IPS-18a (cell line): ENCODE measurements at regions not wholly inside any gene's neighbourhood (a gene's known extent, or its start where the extent isn't known, plus 50 kb on each side); places are given as distances from the start of the nearest gene placed in this dataset.
"Not testable (repeated sequence)": the region's sequence is repeated elsewhere in the genome, so short reads cannot be mapped to it uniquely, and the experiment has no call there.

Source experiments
- H3K27ac ChIP-seq: one replicate; pipeline ENCODE4 v1.5.1; 2013; ENCODE audit warnings: low read length
- H3K27me3 ChIP-seq: one replicate; pipeline ENCODE4 v1.6.1; 2013; ENCODE audit warnings: mild to moderate bottlenecking, low read length; ENCODE audit not compliant: control insufficient read depth, insufficient read depth
- H3K36me3 ChIP-seq: one replicate; pipeline ENCODE4 v1.6.1; 2013; ENCODE audit warnings: low read depth, low read length; ENCODE audit not compliant: control insufficient read depth
- H3K4me1 ChIP-seq: one replicate; pipeline ENCODE4 v1.6.1; 2013; ENCODE audit warnings: low read depth, low read length; ENCODE audit not compliant: control insufficient read depth
- H3K4me3 ChIP-seq: one replicate; pipeline ENCODE4 v1.5.1; 2013; ENCODE audit warnings: low read length
- H3K9ac ChIP-seq: one replicate; pipeline ENCODE4 v1.6.1; 2013; ENCODE audit warnings: mild to moderate bottlenecking, low read length, moderate library complexity
- H3K9me3 ChIP-seq: one replicate; pipeline ENCODE4 v1.6.1; 2013; ENCODE audit warnings: low read depth, low read length; ENCODE audit not compliant: control insufficient read depth

DNA sequence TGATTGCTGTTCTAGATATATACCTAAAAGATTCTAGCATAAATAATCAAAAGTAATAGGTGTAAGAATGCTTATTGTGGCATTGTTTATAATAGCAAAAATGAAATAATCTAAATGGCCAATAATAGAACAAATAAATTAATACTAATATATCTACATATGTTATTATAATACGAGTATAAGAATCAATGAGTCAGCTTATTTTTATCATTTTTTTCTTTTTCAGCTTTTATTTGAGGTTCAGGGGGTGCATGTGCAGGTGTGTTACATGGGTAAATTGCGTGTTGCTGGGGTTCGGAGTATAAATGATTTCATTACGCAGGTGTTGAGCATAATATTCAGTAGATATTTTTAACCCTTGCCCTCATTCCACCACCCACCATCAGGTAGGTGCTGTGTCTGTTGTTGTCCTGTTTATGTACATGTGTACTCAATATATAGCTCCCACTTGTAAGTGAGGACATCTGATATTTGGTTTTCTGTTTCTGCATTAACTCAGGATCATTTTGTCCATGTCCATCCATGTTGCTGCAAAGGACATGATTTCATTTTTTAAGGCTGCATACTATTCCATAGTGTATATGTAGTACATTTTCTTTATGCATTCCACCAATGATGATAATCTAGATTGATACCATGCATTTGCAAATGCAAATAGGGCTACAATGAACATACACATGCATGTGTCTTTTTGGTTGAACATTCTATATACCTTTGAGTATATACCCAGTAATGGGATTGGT, 122.2 kb upstream of the GMNC start:
- H3K4me1 ChIP-seq = no peaks in the 10 kb centered on the region
- no peaks in the 10 kb centered on the region for H3K36me3 ChIP-seq
- no peak overlapping the region for H3K4me3 ChIP-seq
- no peaks in the 10 kb centered on the region for H3K27me3 ChIP-seq
- peaks cover 23% of the 10 kb centered on the region for H3K9me3 ChIP-seq
- no peak overlapping the region for H3K9ac ChIP-seq
- H3K27ac ChIP-seq = no peak overlapping the region

DNA sequence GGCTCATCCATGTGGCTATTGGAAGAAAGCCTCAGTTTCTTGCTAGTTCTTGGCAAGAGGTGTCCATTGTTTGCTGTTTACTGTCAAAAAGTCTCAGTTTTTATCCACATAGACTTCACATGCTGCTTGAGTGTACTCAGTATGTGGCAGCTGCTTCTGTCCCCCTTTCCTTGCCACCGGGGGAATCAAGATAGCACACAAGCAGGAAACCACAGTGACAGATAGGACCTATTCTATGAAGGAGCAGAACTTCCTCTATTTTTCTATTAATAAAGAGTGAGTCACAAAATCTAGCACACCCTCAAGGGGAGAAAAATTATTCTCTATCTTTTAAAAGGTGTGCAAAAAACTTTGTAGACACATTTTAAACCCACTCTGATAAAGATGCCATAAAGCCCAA, 121.4 kb upstream of the GMNC start:
- Histone ChIP-seq H3K9ac (no peak overlapping the region), H3K9me3 (peaks cover 16% of the 10 kb centered on the region), H3K36me3 (no peaks in the 10 kb centered on the region), H3K27ac (no peak overlapping the region), H3K27me3 (no peaks in the 10 kb centered on the region), H3K4me3 (no peak overlapping the region), H3K4me1 (no peaks in the 10 kb centered on the region)

DNA sequence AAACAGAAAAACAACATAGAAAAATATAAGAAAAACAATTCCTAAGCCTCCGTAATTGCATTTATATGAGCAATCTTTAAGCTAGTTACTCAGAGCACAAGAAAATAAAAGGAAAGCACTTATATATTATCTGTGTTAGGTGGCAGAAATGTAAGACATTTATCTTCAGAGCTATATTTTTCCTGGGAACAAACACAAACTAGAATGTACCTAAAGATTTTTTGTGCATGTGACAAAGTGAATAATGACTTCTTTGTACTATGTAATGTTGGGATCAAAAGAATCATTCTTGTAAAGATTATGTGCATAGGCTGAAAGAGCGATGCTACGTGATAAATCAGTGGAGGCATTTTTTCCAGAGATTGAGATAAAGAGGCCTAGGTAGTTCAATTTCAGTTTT, 111.3 kb upstream of the GMNC start:
- H3K4me1 ChIP-seq = peaks cover 4% of the 10 kb centered on the region
- no peaks in the 10 kb centered on the region for H3K36me3 ChIP-seq
- H3K27ac ChIP-seq = no peak overlapping the region
- H3K27me3 ChIP-seq = no peaks in the 10 kb centered on the region
- H3K9me3 ChIP-seq = no peaks in the 10 kb centered on the region
- no peak overlapping the region for H3K9ac ChIP-seq
- no peak overlapping the region for H3K4me3 ChIP-seq

GRCh38 chr3:190972840-190973270, 110.4 kb upstream of the GMNC start:
- H3K27me3 ChIP-seq = no peaks in the 10 kb centered on the region
- no peak overlapping the region for H3K9ac ChIP-seq
- no peaks in the 10 kb centered on the region for H3K9me3 ChIP-seq
- no peak overlapping the region for H3K4me3 ChIP-seq
- no peak overlapping the region for H3K27ac ChIP-seq
- peaks cover 13% of the 10 kb centered on the region for H3K4me1 ChIP-seq
- H3K36me3 ChIP-seq = no peaks in the 10 kb centered on the region

- no peak overlapping the region for H3K4me3 ChIP-seq
- peaks cover 13% of the 10 kb centered on the region for H3K4me1 ChIP-seq
- H3K9me3 ChIP-seq = no peaks in the 10 kb centered on the region
- no peaks in the 10 kb centered on the region for H3K27me3 ChIP-seq
- H3K27ac ChIP-seq = no peak overlapping the region
- H3K36me3 ChIP-seq = no peaks in the 10 kb centered on the region
- H3K9ac ChIP-seq = no peak overlapping the region
Measured at GRCh38 chr3:190972196-190972595, 109.7 kb upstream of the GMNC start.

GRCh38 chr3:190970560-190970959, 108.1 kb upstream of the GMNC start:
- Histone ChIP-seq H3K9ac (no peak overlapping the region), H3K27ac (no peak overlapping the region), H3K4me1 (peaks cover 13% of the 10 kb centered on the region), H3K4me3 (no peak overlapping the region), H3K9me3 (no peaks in the 10 kb centered on the region), H3K27me3 (no peaks in the 10 kb centered on the region), H3K36me3 (no peaks in the 10 kb centered on the region)

DNA sequence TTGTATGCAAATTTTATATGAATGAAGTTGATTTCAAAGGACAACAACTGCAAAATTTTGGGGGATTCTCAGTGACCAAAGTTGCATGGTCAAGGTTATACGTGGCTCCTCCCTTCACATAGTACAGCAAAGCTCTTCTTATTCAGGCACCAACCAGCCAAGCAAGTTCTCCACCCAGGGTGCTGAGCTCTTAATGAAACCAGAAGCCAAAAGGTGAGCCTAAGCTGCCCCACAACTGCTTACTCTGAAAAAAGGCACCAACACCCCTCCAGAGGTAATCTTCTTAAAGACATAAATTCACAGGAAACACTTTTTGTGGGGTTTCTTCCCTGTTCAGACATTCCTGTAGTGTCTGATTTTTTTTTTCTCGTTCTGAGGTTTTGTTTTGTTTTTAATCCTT, 106.1 kb upstream of the GMNC start:
- Histone ChIP-seq H3K4me3 (no peak overlapping the region), H3K4me1 (peaks cover 13% of the 10 kb centered on the region), H3K36me3 (no peaks in the 10 kb centered on the region), H3K27me3 (no peaks in the 10 kb centered on the region), H3K9me3 (no peaks in the 10 kb centered on the region), H3K27ac (no peak overlapping the region), H3K9ac (no peak overlapping the region)

GRCh38 chr3:190964931-190965330, 102.4 kb upstream of the GMNC start:
- not testable (repeated sequence) for H3K27me3 ChIP-seq, H3K36me3 ChIP-seq, H3K9me3 ChIP-seq, H3K27ac ChIP-seq
- H3K4me1 ChIP-seq = peaks cover 13% of the 10 kb centered on the region
- peak overlapping the region; percentile 54 for H3K9ac ChIP-seq
- H3K4me3 ChIP-seq = peak overlapping the region; percentile 58

- Histone ChIP-seq H3K9me3 (no peaks in the 10 kb centered on the region), H3K36me3 (no peaks in the 10 kb centered on the region), H3K4me1 (no peaks in the 10 kb centered on the region), H3K27ac (no peak overlapping the region), H3K4me3 (no peak overlapping the region), H3K27me3 (no peaks in the 10 kb centered on the region), H3K9ac (no peak overlapping the region)
Measured at GRCh38 chr3:190959077-190959476, 96.6 kb upstream of the GMNC start.

- Histone ChIP-seq H3K9ac (no peak overlapping the region), H3K36me3 (no peaks in the 10 kb centered on the region), H3K4me3 (no peak overlapping the region), H3K27me3 (no peaks in the 10 kb centered on the region), H3K27ac (no peak overlapping the region), H3K9me3 (no peaks in the 10 kb centered on the region), H3K4me1 (peaks cover 6% of the 10 kb centered on the region)
Measured at GRCh38 chr3:190941694-190942260, 79.3 kb upstream of the GMNC start.

DNA sequence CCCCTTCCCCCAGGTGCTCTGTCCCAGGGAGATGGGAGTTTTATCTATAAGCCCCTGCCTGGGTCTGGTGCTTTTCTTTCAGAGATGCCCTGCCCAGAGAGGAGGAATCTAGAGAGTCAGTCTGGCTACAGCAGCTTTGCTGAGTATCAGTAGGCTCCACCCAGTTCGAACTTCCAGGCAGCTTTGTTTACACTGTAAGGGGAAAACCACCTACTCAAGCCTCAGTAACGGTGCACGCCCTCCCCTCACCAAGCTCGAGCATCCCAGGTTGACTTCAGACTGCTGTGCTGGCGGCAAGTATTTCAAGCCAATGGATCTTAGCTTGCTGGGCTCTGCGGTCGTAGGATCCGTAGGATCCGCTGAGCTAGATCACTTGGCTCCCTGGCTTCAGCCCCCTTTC, 72.1 kb upstream of the GMNC start:
- not testable (repeated sequence) for H3K9ac ChIP-seq, H3K4me3 ChIP-seq, H3K36me3 ChIP-seq, H3K27me3 ChIP-seq, H3K27ac ChIP-seq, H3K4me1 ChIP-seq, H3K9me3 ChIP-seq

- H3K36me3 ChIP-seq = no peaks in the 10 kb centered on the region
- H3K27ac ChIP-seq = no peak overlapping the region
- H3K4me1 ChIP-seq = no peaks in the 10 kb centered on the region
- no peaks in the 10 kb centered on the region for H3K9me3 ChIP-seq
- no peaks in the 10 kb centered on the region for H3K27me3 ChIP-seq
- H3K9ac ChIP-seq = no peak overlapping the region
- H3K4me3 ChIP-seq = no peak overlapping the region
Measured at GRCh38 chr3:190926619-190927018, 64.1 kb upstream of the GMNC start.
